GM12878 (cell line): ENCODE measurements at regions not wholly inside any gene's neighbourhood (a gene's known extent, or its start where the extent isn't known, plus 50 kb on each side); places are given as distances from the start of the nearest gene placed in this dataset.

ENCODE experiments used
- ATAC-seq: fragments of 200-7000 bp; cut with Tn5 transposase; 3 replicates; pipeline ENCODE4 v1.9.1; 2020; ENCODE audit warnings: mild to moderate bottlenecking, moderate library complexity
- BruUV-seq: library from RNA; stranded (reverse); fragments of 400-500 nt; replicated peaks from 2 replicates; lab custom pipeline; 2021; lab: Mats Ljungman, UMichigan
- CTCF ChIA-PET: fragments of 300-600 bp; sonication (Branson Sonifier 250); formaldehyde crosslinking; extraction: SDS; loops from one replicate; lab custom pipeline; 2021; ENCODE audit warnings: inconsistent platforms; lab: Yijun Ruan, JAX
- POLR2A ChIA-PET: fragments of 350-600 bp; formaldehyde crosslinking; extraction: SDS; loops from one replicate; lab custom pipeline; 2021; ENCODE audit warnings: inconsistent platforms; lab: Charles Lee
- RAD21 ChIA-PET: fragments of 300-600 bp; sonication (Branson Sonifier 250); formaldehyde crosslinking; loops from one replicate; lab custom pipeline; 2023; ENCODE audit warnings: antibody characterized with exemption; ENCODE audit not compliant: unreplicated experiment; lab: Charles Lee
- SMC1A ChIA-PET: fragments of 300-600 bp; sonication (Branson Sonifier 250); formaldehyde crosslinking; loops from one replicate; lab custom pipeline; 2023; ENCODE audit not compliant: unreplicated experiment, uncharacterized antibody; lab: Charles Lee
- DNase-seq: peaks from one replicate; pipeline ENCODE4 v3.0.0-alpha.2; 2011; ENCODE audit warnings: low read depth, low spot score
- FAIRE-seq: peaks from 3 replicates; lab custom pipeline; 2011; peaks lifted over from hg19 to GRCh38; lab: Jason Lieb, UNC
- H2AFZ ChIP-seq: 2 replicates; pipeline ENCODE4 v1.6.0; 2011; ENCODE audit warnings: low read depth, low read length, control low read depth; ENCODE audit not compliant: control insufficient read depth
- H3K27ac ChIP-seq: 2 replicates; pipeline ENCODE4 v1.5.1; 2011; ENCODE audit warnings: control low read depth; ENCODE audit not compliant: control insufficient read depth, insufficient read depth
- H3K27me3 ChIP-seq, 2 experiments: replicated peaks in 1 of 2; 2 replicates each; pipeline versions ENCODE4 v1.6.0 to v1.6.1; 2011; ENCODE audit warnings: low read length in 1 of 2; ENCODE audit not compliant: control insufficient read depth in 2 of 2, insufficient read depth in 2 of 2
- H3K36me3 ChIP-seq, 2 experiments: 2 replicates each; pipeline ENCODE4 v1.5.1; 2011; ENCODE audit warnings: low read length in 1 of 2; ENCODE audit not compliant: control insufficient read depth in 2 of 2, insufficient read depth in 2 of 2
- H3K4me1 ChIP-seq: 2 replicates; pipeline ENCODE4 v1.6.1; 2011; ENCODE audit warnings: mild to moderate bottlenecking, low read length, moderate library complexity, mixed read lengths; ENCODE audit not compliant: control insufficient read depth, insufficient read depth
- H3K4me2 ChIP-seq: 2 replicates; pipeline ENCODE4 v1.6.0; 2011; ENCODE audit warnings: control low read depth; ENCODE audit not compliant: control insufficient read depth, insufficient read depth
- H3K4me3 ChIP-seq: fragments of 200-600 bp; sonication (generic); 2 replicates; pipeline ENCODE4 v1.5.1; 2016
- H3K79me2 ChIP-seq: 2 replicates; pipeline ENCODE4 v1.6.0; 2011; ENCODE audit warnings: low read length; ENCODE audit not compliant: control insufficient read depth, insufficient read depth
- H3K9ac ChIP-seq: 2 replicates; pipeline ENCODE4 v1.8.0; 2011; ENCODE audit warnings: low read length, control low read depth, mixed read lengths; ENCODE audit not compliant: control insufficient read depth, insufficient read depth
- H3K9me3 ChIP-seq: replicated peaks from 3 replicates; pipeline ENCODE4 v1.5.1; 2011; ENCODE audit warnings: mild to moderate bottlenecking, low read length; ENCODE audit not compliant: control insufficient read depth, insufficient read depth
- H4K20me1 ChIP-seq: 2 replicates; pipeline ENCODE4 v1.6.0; 2011; ENCODE audit not compliant: control insufficient read depth, insufficient read depth
- BMI1 ChIP-seq: fragments of 450-650 bp; IDR thresholded peaks from 2 replicates; pipeline ENCODE4 v1.6.1; 2016; ENCODE audit warnings: mild to moderate bottlenecking, moderate library complexity, borderline replicate concordance
- E2F8 ChIP-seq: fragments of 450-650 bp; IDR thresholded peaks from 2 replicates; pipeline ENCODE4 v1.6.1; 2018; ENCODE audit warnings: mild to moderate bottlenecking, low read depth, moderate library complexity; ENCODE audit not compliant: partially characterized antibody
- ESRRA ChIP-seq: IDR thresholded peaks from 2 replicates; pipeline ENCODE4 v1.6.1; 2012; ENCODE audit warnings: mild to moderate bottlenecking, low read length, improper control_type of control experiment
- MXI1 ChIP-seq: fragments of 150-350 bp; IDR thresholded peaks from 2 replicates; pipeline ENCODE4 v1.6.1; 2011; ENCODE audit warnings: low read depth, mild to moderate bottlenecking, inconsistent platforms, low read length, improper control_type of control experiment
- WRNIP1 ChIP-seq: IDR thresholded peaks from 2 replicates; pipeline ENCODE4 v1.6.1; 2011; ENCODE audit warnings: low read depth, low read length, improper control_type of control experiment, borderline replicate concordance
- ZNF24 ChIP-seq: fragments of 450-650 bp; IDR thresholded peaks from 2 replicates; pipeline ENCODE4 v1.6.1; 2017; ENCODE audit warnings: antibody characterized with exemption, mild to moderate bottlenecking
- in situ Hi-C: fragments of 300-500 bp; cut with MboI; formaldehyde crosslinking; loops from 9 replicates; pipeline ENCODE4 v1.14.3; 2018; ENCODE audit warnings: mixed read lengths
- intact Hi-C: fragments of 100-400 bp; cut with micrococcal nuclease; formaldehyde crosslinking; loops from one replicate; pipeline ENCODE4 v1.14.2; 2022; ENCODE audit not compliant: unreplicated experiment

GRCh38 chr15:94620632-94621031, 389.3 kb downstream of the MCTP2 start (continued):
- no peak for TF ChIP-seq BMI1
- TF ChIP-seq WRNIP1, result no peak
- no peak for TF ChIP-seq MXI1

GRCh38 chr15:94621736-94622135, 390.4 kb downstream of the MCTP2 start:
- no peak for FAIRE-seq
- ATAC-seq, result no peak
- RAD21 ChIA-PET, result no interaction called here
- no peak overlapping the region for H3K9ac ChIP-seq
- H3K27ac ChIP-seq, result no peak overlapping the region
- intact Hi-C loops, result no loop called here
- H2AFZ ChIP-seq, result no peak overlapping the region
- no peaks in the 10 kb centered on the region for H4K20me1 ChIP-seq
- TF ChIP-seq E2F8, result no peak
- no peak for TF ChIP-seq ZNF24
- TF ChIP-seq ESRRA, result no peak
- TF ChIP-seq, all 136 proteins: peak for 0
- Histone ChIP-seq H3K4me2 (no peak overlapping the region), H3K4me3 (no peak overlapping the region), H3K36me3 (no peaks in the 10 kb centered on the region), H3K4me1 (no peaks in the 10 kb centered on the region), H3K79me2 (no peaks in the 10 kb centered on the region), H3K27me3 (no peaks in the 10 kb centered on the region), H3K9me3 (no peaks in the 10 kb centered on the region)
- DNase-seq, result no peak
- CTCF ChIA-PET, result no interaction called here
- SMC1A ChIA-PET, result interaction anchor here (0.8 kb wide), 1 partner anchor 10 kb away, joined by 4 read pairs; no protein-coding TSS in a partner anchor
- in situ Hi-C loops, result no loop called here
- BruUV-seq, result no TSS peak
- POLR2A ChIA-PET, result no interaction called here
